A549 (cell line): ENCODE measurements at regions not wholly inside any gene's neighbourhood (a gene's known extent, or its start where the extent isn't known, plus 50 kb on each side); places are given as distances from the start of the nearest gene placed in this dataset.

Source experiments
- ATAC-seq, 2 experiments: fragments of 200-7000 bp in 1 of 2; fragments of >200 bp in 1 of 2; cut with Nextera tagmentation in 1 of 2; cut with Tn5 transposase in 1 of 2; 3 replicates each; pipeline versions ENCODE4 v1.8.0 to v1.9.1; 2018 to 2020; ENCODE audit warnings: mild to moderate bottlenecking in 1 of 2, moderate library complexity in 1 of 2
- CTCF ChIA-PET: fragments of 300-600 bp; sonication (Branson Sonifier 250); formaldehyde crosslinking; extraction: SDS; loops from one replicate; lab custom pipeline; 2021; ENCODE audit warnings: antibody characterized with exemption, inconsistent platforms; lab: Yijun Ruan, JAX
- POLR2A ChIA-PET: fragments of 350-600 bp; formaldehyde crosslinking; extraction: SDS; loops from one replicate; lab custom pipeline; 2021; ENCODE audit warnings: antibody characterized with exemption, inconsistent platforms; lab: Yijun Ruan, JAX
- DNase-seq, 2 experiments: peaks; one replicate each; pipeline versions ENCODE4 v3.0.0 to v3.0.0-alpha.2; 2011 to 2016; ENCODE audit warnings: low read depth in 1 of 2, low spot score in 1 of 2
- FAIRE-seq: peaks from 2 replicates; lab custom pipeline; 2011; peaks lifted over from hg19 to GRCh38; lab: Jason Lieb, UNC
- H3K27ac ChIP-seq, 2 experiments: fragments of >200 bp; sonication (Bioruptor Twin); formaldehyde crosslinking; 3 replicates each; pipeline ENCODE4 v1.5.1; 2016 to 2017
- H3K4me1 ChIP-seq: fragments of >200 bp; sonication (Bioruptor Twin); formaldehyde crosslinking; 3 replicates; pipeline ENCODE4 v1.6.1; 2016
- H3K4me2 ChIP-seq: fragments of >200 bp; sonication (Bioruptor Twin); formaldehyde crosslinking; 3 replicates; pipeline ENCODE4 v1.6.1; 2016
- H3K4me3 ChIP-seq: fragments of >200 bp; sonication (Bioruptor Twin); formaldehyde crosslinking; 3 replicates; pipeline ENCODE4 v1.5.1; 2016
- H3K9me3 ChIP-seq: fragments of >200 bp; sonication (Bioruptor Twin); formaldehyde crosslinking; 3 replicates; pipeline ENCODE4 v1.6.1; 2016
- ATOH8 ChIP-seq: fragments of 250-450 bp; sonication (Bioruptor Pico); IDR thresholded peaks from 2 replicates; pipeline ENCODE4 v1.5.0; 2020; ENCODE audit warnings: low read depth, mild to moderate bottlenecking, moderate library complexity
- BCL3 ChIP-seq: fragments of >200 bp; sonication (Bioruptor Twin); formaldehyde crosslinking; IDR thresholded peaks from 3 replicates; pipeline ENCODE4 v1.6.1; 2016
- BHLHE40 ChIP-seq: IDR thresholded peaks from 2 replicates; pipeline ENCODE4 v1.6.1; 2012; ENCODE audit warnings: low read depth, low read length, inconsistent platforms
- CBX8 ChIP-seq: fragments of 200-600 bp; sonication (generic); IDR thresholded peaks from 2 replicates; pipeline ENCODE4 v1.6.1; 2016
- CEBPB ChIP-seq, 2 experiments: fragments of >200 bp in 1 of 2; sonication (Bioruptor Twin) in 1 of 2; formaldehyde crosslinking in 1 of 2; IDR thresholded peaks; 2 replicates each; pipeline ENCODE4 v1.6.1; 2012 to 2016
- CTCF ChIP-seq: fragments of >200 bp; sonication (Bioruptor Twin); formaldehyde crosslinking; IDR thresholded peaks from 3 replicates; pipeline ENCODE4 v1.5.1; 2016
- EHF ChIP-seq: fragments of 250-450 bp; sonication (Bioruptor Pico); IDR thresholded peaks from 2 replicates; pipeline ENCODE4 v1.5.0; 2020; ENCODE audit warnings: mild to moderate bottlenecking
- EHMT2 ChIP-seq: fragments of 200-600 bp; sonication (generic); IDR thresholded peaks from 2 replicates; pipeline ENCODE4 v1.6.1; 2016; ENCODE audit warnings: antibody characterized with exemption, low read depth, mild to moderate bottlenecking, moderate library complexity
- EP300 ChIP-seq, 2 experiments: fragments of >200 bp; sonication (Bioruptor Twin); formaldehyde crosslinking; IDR thresholded peaks; 2 replicates in 1 of 2; 3 replicates in 1 of 2; pipeline ENCODE4 v1.6.1; 2016 to 2017
- FOXS1 ChIP-seq: fragments of 250-450 bp; sonication (Bioruptor Pico); IDR thresholded peaks from 2 replicates; pipeline ENCODE4 v1.5.0; 2020; ENCODE audit warnings: mild to moderate bottlenecking, moderate library complexity
- GATA3 ChIP-seq: IDR thresholded peaks from 2 replicates; pipeline ENCODE4 v1.6.1; 2012; ENCODE audit warnings: borderline replicate concordance
- HDAC2 ChIP-seq: fragments of 200-600 bp; sonication (generic); IDR thresholded peaks from 2 replicates; pipeline ENCODE4 v1.6.1; 2016
- HES2 ChIP-seq: fragments of >200 bp; sonication (Bioruptor Twin); formaldehyde crosslinking; IDR thresholded peaks from 2 replicates; pipeline ENCODE4 v1.6.1; 2016
- HEYL ChIP-seq: fragments of 250-450 bp; sonication (Bioruptor Pico); IDR thresholded peaks from 2 replicates; pipeline ENCODE4 v1.8.0; 2021; ENCODE audit warnings: mild to moderate bottlenecking, moderate library complexity
- JUN ChIP-seq, 2 experiments: fragments of >200 bp; sonication (Bioruptor Twin); formaldehyde crosslinking; IDR thresholded peaks; 2 replicates in 1 of 2; 3 replicates in 1 of 2; pipeline ENCODE4 v1.6.1; 2016 to 2017
- KDM5A ChIP-seq: fragments of 200-600 bp; sonication (generic); IDR thresholded peaks from 2 replicates; pipeline ENCODE4 v1.6.1; 2016; ENCODE audit warnings: antibody characterized with exemption, mild to moderate bottlenecking
- MAZ ChIP-seq: fragments of 150-350 bp; IDR thresholded peaks from 2 replicates; pipeline ENCODE4 v1.6.1; 2014; ENCODE audit warnings: antibody characterized with exemption, low read depth, low read length, borderline replicate concordance
- NFE2L2 ChIP-seq: fragments of 150-350 bp; conservative IDR thresholded peaks from 2 replicates; pipeline ENCODE4 v1.6.1; 2014; ENCODE audit warnings: low read length
- PBX3 ChIP-seq: IDR thresholded peaks from 2 replicates; pipeline ENCODE4 v1.6.1; 2012
- POLR2A ChIP-seq: IDR thresholded peaks from 2 replicates; pipeline ENCODE4 v1.6.1; 2012; ENCODE audit warnings: mild to moderate bottlenecking, low read length
- POLR2AphosphoS2 ChIP-seq: conservative IDR thresholded peaks from 2 replicates; pipeline ENCODE4 v1.6.1; 2012; ENCODE audit warnings: low read length, improper control_type of control experiment, inconsistent platforms
- RCOR1 ChIP-seq: fragments of 150-350 bp; IDR thresholded peaks from 2 replicates; pipeline ENCODE4 v1.6.1; 2014; ENCODE audit warnings: antibody characterized with exemption, low read length, low read depth
- RFX5 ChIP-seq: fragments of 450-650 bp; IDR thresholded peaks from 2 replicates; pipeline ENCODE4 v1.7.1; 2014; ENCODE audit warnings: antibody characterized with exemption, mild to moderate bottlenecking, moderate library complexity
- SMC3 ChIP-seq: fragments of >200 bp; sonication (Bioruptor Twin); formaldehyde crosslinking; IDR thresholded peaks from 3 replicates; pipeline ENCODE4 v1.6.1; 2018; ENCODE audit warnings: inconsistent platforms
- SREBF2 ChIP-seq: fragments of 450-650 bp; IDR thresholded peaks from 2 replicates; pipeline ENCODE4 v1.6.1; 2014; ENCODE audit warnings: mild to moderate bottlenecking, moderate library complexity
- TP53 ChIP-seq: fragments of 250-450 bp; sonication (Bioruptor Pico); IDR thresholded peaks from 2 replicates; pipeline ENCODE4 v1.5.0; 2021; ENCODE audit warnings: mild to moderate bottlenecking, moderate library complexity
- USF2 ChIP-seq: fragments of 450-650 bp; IDR thresholded peaks from 2 replicates; pipeline ENCODE4 v1.6.1; 2014; ENCODE audit warnings: antibody characterized with exemption
- ZC3H11A ChIP-seq: fragments of 450-650 bp; IDR thresholded peaks from 2 replicates; pipeline ENCODE4 v1.6.1; 2014; ENCODE audit warnings: antibody characterized with exemption, mild to moderate bottlenecking
- ZNF302 ChIP-seq: fragments of 250-450 bp; sonication (Bioruptor Pico); IDR thresholded peaks from 2 replicates; pipeline ENCODE4 v1.9.0; 2021; ENCODE audit warnings: inconsistent platforms, mild to moderate bottlenecking, moderate library complexity
- WGBS: methylation state at CpG from one replicate; pipeline ENCODE4 v1.1.6; 2017; ENCODE audit errors: missing lambda C conversion rate; 5-methylcytosine and 5-hydroxymethylcytosine counted together

- FAIRE-seq, result no peak
- no peak overlapping the region for H3K4me3 ChIP-seq
- ChIA-PET CTCF (interaction anchor here (1.1 kb wide), 1 partner anchor 13 kb away, joined by 4 read pairs; no protein-coding TSS in a partner anchor), POLR2A (no interaction called here)
- 79% methylated on average over 4 of the region's 4 CpGs for WGBS
- no peak for DNase-seq
- TF ChIP-seq POLR2AphosphoS2 (no peak), MAZ (no peak), POLR2A (no peak), GATA3 (no peak), EHF (CRISPR knock-in tag) (no peak), FOXS1 (CRISPR knock-in tag) (no peak), NFE2L2 (no peak), SMC3 (no peak), HDAC2 (no peak), ATOH8 (CRISPR knock-in tag) (no peak), CTCF (no peak), EP300 (IDR thresholded peaks at IDR 0.05) (no peak), HES2 (no peak)
- no peak overlapping the region for H3K4me2 ChIP-seq
- no peaks in the 10 kb centered on the region for H3K4me1 ChIP-seq
- H3K27ac ChIP-seq, result no peak overlapping the region
- no peaks in the 10 kb centered on the region for H3K9me3 ChIP-seq
- ATAC-seq, result no peak
Observed at GRCh38 chr1:54476530-54477109, 70.4 kb upstream of the SSBP3 start.

GRCh38 chr1:54475946-54476516 lies 69.8 kb upstream of the SSBP3 start:
- Histone ChIP-seq H3K9me3 (no peaks in the 10 kb centered on the region), H3K27ac (no peak overlapping the region), H3K4me3 (no peak overlapping the region), H3K4me2 (no peak overlapping the region), H3K4me1 (no peaks in the 10 kb centered on the region)
- POLR2A ChIA-PET, result interaction anchor here (0.6 kb wide), 1 partner anchor 68 kb away, joined by 7 read pairs; no protein-coding TSS in a partner anchor
- WGBS, result 80% methylated on average over 7 of the region's 10 CpGs
- FAIRE-seq, result no peak
- DNase-seq, result no peak
- CTCF ChIA-PET, result no interaction called here
- ATAC-seq, result no peak
- TF ChIP-seq POLR2AphosphoS2 (no peak), KDM5A (no peak), MAZ (no peak), GATA3 (no peak), HEYL (CRISPR knock-in tag) (no peak), RCOR1 (no peak), ZNF302 (no peak), EHMT2 (no peak), BCL3 (no peak)

- FAIRE-seq (no peak), ATAC-seq (no peak), DNase-seq (no peak)
- Histone ChIP-seq H3K9me3 (no peaks in the 10 kb centered on the region), H3K4me2 (no peak overlapping the region), H3K27ac (no peak overlapping the region), H3K4me3 (no peak overlapping the region), H3K4me1 (no peaks in the 10 kb centered on the region)
- WGBS, result 83% methylated on average over 16 of the region's 21 CpGs
- no peak for TF ChIP-seq POLR2A
- no peak for TF ChIP-seq TP53
- no peak for TF ChIP-seq HDAC2
- no peak for TF ChIP-seq ZC3H11A
- no peak for TF ChIP-seq USF2
- TF ChIP-seq PBX3, result no peak
- no peak for TF ChIP-seq SREBF2
- no peak for TF ChIP-seq BHLHE40
- no peak for TF ChIP-seq CEBPB (IDR thresholded peaks at IDR 0.05)
- TF ChIP-seq CBX8, result no peak
- TF ChIP-seq ATOH8 (CRISPR knock-in tag), result no peak
- no peak for TF ChIP-seq JUN (IDR thresholded peaks at IDR 0.05)
- no peak for TF ChIP-seq RFX5
- POLR2A ChIA-PET, result interaction anchor here (0.6 kb wide), 1 partner anchor 68 kb away, joined by 7 read pairs; no protein-coding TSS in a partner anchor
- CTCF ChIA-PET, result no interaction called here
Observed at GRCh38 chr1:54475357-54475881, 69.2 kb upstream of the SSBP3 start.
